Stimulated activated naive CD4-positive, alpha-beta T cell (primary cell): ENCODE measurements at regions not wholly inside any gene's neighbourhood (a gene's known extent, or its start where the extent isn't known, plus 50 kb on each side); places are given as distances from the start of the nearest gene placed in this dataset.

Experiments used
- DNase-seq, 6 experiments: peaks; one replicate each; lab custom pipeline; 2025; lab: John Stamatoyannopoulos, UW

GRCh38 chr6:133184798-133185372 lies 56.3 kb upstream of the EYA4 start:
- no peak for DNase-seq

- no peak for DNase-seq
Measured at GRCh38 chr6:133185731-133186130, 55.4 kb upstream of the EYA4 start.

- no peak for DNase-seq
Measured at GRCh38 chr6:133187114-133187513, 54.0 kb upstream of the EYA4 start.

GRCh38 chr6:133187657-133188453 lies 53.3 kb upstream of the EYA4 start:
- DNase-seq = no peak

- no peak for DNase-seq
Measured at GRCh38 chr6:133190912-133191311, 50.2 kb upstream of the EYA4 start.

GRCh38 chr6:133191323-133191722 lies 49.8 kb upstream of the EYA4 start:
- DNase-seq = no peak
